G401.6 (cell line): ENCODE measurements at regions not wholly inside any gene's neighbourhood (a gene's known extent, or its start where the extent isn't known, plus 50 kb on each side); places are given as distances from the start of the nearest gene placed in this dataset.

Experiments
- FAIRE-seq: peaks from 2 replicates; lab custom pipeline; 2012; peaks lifted over from hg19 to GRCh38; lab: Jason Lieb, UNC

DNA sequence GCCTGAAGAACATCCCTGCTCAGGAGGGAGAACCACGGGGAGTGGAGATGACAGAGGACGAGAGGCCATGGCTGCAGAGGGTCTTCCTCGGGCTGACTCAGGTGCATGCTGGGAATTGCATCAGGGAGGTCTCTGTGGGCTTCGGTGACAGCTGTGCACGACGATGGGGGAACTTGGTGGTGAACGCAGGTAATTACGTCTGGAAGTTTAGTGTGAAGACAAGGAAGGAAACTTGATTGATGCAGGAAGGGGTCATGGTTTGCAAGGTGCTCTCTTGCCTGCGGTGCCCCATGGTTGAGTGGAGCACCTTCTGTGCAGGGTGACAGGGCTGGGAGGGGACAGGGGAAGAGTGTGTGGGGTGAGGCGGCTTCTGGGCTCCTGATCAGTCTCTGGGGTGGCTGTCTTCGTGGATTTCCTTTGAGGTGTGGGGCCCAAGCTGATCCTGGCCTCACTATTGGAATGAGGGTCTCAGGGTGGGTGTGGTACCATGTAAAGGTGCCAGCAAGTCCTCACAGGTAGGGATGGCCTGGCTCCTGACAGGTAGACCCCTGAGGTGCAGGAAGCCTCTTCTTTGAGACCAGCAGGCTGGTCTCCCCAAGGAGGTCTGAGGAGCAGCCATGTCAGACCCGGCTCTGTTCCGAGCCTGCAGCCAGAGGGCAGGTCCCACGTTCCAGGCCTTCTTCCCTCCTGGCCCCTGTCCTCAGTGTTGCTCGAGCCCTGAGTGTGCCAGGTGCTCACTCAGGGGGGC, 1020.1 kb downstream of the TBC1D22A start:
- FAIRE-seq, result no peak

GRCh38 chr22:47781427-47782111, 1019.1 kb downstream of the TBC1D22A start:
- no peak for FAIRE-seq

GRCh38 chr22:47781024-47781423, 1018.6 kb downstream of the TBC1D22A start:
- FAIRE-seq, result no peak

DNA sequence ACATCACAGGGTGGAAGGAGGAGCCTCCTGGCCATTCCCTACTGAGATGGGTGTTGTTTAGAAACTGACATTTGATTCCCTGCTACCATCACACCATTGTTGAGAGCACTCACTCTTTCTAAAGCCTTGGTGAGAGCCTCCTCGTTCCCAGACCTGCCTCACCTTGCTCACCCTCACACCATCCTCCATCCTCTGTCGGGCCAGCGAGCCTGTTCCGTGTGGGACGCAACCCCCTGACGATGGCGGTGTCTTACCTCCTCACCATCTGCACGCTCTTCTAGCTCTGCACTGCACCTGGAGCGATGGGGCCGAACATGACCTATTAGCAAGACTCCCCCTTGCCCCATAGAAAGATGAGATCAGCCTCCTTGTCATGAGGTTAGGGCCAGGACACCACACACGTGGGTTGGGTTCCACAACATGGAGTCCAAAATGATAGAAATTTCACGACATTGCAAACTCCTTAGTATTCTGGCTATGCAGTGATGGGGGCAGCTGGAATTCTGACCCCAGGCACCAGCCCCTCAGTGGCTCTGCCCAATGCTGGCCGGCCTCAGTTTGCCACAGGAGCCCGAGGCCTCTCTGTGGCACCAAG, 1017.9 kb downstream of the TBC1D22A start:
- no peak for FAIRE-seq

GRCh38 chr22:47779474-47779873, 1017.0 kb downstream of the TBC1D22A start:
- FAIRE-seq, result no peak

DNA sequence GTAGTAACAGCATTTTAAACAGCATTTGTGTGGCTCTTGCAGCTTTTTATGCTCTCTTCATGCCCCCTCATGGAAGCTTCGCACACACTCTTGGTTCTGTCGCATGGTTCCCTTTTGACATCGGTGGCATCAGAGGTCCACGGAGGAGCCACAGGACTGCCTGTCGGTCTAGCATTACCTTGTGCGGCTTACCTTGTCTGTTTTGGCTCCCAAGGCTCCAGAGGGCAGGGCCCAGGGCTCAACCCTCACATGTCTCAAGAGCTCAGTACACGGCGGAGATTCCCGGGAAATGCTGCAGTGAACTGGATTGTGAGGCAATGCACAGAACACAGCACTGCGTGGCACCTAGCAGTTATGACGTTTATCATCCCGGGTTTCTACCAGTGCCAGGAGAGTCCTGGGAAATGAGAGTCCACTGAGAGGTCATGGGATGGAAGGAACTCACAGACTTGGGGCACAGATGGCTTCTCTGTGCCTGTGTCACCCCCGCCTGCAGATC, 1015.8 kb downstream of the TBC1D22A start:
- FAIRE-seq, result no peak

DNA sequence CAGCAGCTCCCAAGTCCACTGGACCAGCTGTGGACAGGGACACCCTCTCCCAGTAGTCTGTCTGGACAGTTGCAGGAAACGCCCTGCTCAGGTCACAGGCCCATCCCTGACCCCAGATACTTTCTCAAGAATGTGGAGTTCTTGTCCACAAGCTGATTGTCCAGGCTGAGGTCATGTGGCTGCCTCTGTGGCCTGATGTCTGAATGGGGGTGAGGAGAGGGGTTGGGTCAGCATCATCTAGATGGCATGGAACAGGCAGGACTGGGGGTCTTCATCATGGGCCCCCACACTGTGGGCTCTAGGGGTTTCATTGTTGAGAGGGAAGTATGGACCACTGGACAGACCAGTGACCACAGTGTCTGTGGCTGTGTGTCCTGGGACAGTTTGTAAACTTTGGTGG, 1015.0 kb downstream of the TBC1D22A start:
- FAIRE-seq, result no peak

DNA sequence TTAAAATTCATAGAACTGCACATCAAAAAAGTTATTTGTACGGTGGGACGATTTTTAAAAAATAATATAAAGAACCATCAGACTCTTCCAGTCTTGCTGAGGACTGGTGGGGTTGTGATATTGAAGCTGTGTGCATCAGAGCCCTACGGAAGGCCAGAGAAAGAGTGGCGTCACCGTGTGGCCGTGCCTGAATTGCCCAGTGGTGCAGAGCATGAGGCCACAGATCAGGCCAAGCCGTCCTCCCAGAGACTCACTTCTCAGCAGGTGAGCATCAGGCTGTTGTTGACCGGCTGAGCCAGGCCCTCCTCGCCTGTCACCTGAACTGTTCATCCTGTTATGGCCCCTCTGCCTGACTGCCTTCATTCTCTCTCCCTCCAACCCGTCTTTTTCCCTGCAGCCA, 1013.9 kb downstream of the TBC1D22A start:
- FAIRE-seq, result no peak

DNA sequence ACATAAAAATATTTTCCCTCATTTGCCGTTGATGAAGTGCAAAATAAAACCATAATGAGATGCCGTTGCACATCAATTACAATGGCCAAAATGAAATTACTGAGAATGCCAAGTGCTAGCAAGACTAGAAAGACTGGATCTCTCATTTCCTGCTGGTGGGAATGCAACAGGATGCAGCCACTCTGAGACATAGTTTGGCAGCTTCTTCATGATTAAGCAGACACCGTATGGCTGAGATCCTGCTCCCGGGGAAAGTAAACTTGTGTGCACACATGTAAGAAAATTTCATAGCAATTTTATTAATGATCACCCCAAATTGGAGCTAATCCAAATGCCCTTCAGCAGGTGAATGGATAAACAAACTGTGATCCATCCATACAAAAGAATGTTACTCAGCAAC, 1013.2 kb downstream of the TBC1D22A start:
- no peak for FAIRE-seq

DNA sequence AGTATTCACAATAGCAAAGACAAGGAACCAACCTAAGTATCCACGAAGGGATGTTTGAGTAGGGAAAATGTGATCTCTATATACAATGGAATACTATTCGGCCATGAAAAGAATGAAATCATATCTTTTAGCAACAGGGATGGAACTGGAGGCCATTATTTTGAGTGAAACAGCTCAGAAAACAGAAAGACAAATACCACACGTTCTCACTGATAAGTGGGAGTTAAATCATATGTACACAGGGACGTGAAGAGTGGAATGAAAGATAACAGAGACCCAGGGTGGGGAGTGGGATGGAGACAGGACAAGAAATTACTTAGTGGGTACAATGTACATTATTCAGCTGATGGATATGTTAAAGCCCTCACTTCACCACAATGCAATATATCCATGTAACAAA, 1012.7 kb downstream of the TBC1D22A start:
- no peak for FAIRE-seq

DNA sequence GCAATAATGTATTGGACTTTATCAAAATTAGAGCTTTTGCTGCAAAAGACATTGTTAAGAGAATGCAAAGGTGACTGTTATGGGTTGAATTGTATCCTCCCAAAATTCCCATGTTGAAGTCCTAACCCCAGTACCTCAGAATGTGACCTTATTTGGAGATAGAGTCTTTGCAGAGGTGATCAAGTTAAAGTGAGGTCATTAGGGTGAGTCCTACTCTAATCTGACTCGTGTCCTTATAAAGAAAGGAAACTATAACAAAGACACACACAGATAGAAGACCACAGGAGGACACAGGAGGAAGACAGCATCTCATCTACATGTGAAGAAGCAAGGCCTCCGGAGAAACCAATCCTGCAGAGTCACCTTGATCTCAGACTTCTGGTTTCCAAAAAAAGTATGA, 1011.2 kb downstream of the TBC1D22A start:
- no peak for FAIRE-seq

GRCh38 chr22:47772864-47773263, 1010.4 kb downstream of the TBC1D22A start:
- FAIRE-seq, result no peak

GRCh38 chr22:47769652-47770051, 1007.2 kb downstream of the TBC1D22A start:
- FAIRE-seq, result no peak

DNA sequence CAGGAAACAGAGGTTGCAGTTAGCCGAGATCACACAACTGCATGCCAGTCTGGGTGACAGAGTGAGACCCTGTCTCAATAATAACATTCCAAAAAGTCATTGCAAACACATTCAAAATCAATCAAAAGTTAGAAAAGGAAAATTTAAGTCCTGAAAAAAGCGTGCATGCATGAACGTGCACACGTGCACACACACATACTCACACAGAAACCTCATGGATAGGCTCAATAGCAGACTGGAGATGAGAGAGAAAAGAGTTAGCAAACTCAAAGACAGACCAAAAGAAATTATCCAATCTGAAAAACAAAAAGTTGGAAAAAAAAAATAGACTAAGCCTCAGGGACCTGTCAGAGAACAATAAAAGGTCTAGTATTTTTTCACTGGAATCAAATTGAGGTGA, 1005.6 kb downstream of the TBC1D22A start:
- FAIRE-seq, result no peak

- FAIRE-seq, result no peak
These were observed 1005.0 kb downstream of the TBC1D22A start for GRCh38 chr22:47767403-47767802.

- no peak for FAIRE-seq
These were observed 1003.3 kb downstream of the TBC1D22A start for GRCh38 chr22:47765757-47766156.

DNA sequence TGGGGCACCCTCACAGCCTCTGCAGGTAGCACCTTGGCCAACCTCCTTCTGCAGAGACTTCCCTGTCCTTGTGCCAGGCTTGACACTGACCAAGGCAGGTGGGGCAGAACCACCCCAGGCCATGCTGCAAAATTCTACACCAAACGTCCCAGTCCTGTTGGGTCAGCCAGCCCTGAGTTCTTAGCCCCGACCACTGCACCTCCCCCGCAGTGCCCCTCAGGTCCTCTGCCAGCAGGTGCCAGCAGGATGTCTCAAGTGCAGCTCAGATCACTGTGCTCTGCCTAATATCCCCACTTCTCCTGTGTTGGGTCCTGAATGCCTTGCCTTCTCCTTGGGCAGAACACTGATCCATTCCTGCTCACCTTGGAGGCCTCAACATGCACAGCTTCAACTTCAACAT, 999.7 kb downstream of the TBC1D22A start:
- FAIRE-seq, result no peak

GRCh38 chr22:47759909-47760308, 997.5 kb downstream of the TBC1D22A start:
- FAIRE-seq, result no peak

DNA sequence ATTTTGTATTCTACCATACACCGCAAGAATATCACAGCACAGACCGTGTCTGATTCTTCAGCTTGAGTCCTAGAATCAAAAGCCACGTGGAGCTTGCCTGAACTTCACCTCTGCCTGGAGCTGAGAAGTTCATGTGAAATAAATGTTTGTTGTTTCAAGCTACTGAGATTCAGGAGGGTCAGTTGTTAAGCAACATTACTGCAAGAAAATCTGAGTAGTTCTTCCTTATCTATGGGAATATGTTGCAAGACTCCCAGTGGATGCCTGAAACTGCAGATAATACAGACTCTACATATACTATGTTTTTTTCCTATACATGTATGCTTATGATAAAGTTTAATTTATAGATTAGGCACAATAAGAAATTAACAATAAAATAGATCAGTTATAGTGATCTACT, 995.3 kb downstream of the TBC1D22A start:
- no peak for FAIRE-seq

DNA sequence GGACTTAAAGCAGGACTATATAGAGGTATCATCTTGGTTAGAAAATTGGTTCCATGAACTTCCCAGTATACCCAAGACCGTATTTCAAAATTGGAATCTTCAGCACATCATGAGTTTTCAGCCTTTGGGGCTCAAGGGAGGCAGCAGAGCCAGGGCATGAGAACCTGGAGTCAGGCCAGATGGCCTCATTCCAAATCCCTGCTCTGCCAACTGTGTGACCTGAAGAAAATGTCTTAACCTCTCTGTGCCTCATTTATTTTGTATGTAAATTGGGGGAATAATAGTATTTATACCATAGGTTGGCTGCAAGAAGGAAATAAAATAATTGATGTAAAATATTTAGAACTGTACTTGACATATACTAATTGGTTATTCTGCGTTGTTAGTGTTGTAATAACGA, 987.6 kb downstream of the TBC1D22A start:
- no peak for FAIRE-seq

DNA sequence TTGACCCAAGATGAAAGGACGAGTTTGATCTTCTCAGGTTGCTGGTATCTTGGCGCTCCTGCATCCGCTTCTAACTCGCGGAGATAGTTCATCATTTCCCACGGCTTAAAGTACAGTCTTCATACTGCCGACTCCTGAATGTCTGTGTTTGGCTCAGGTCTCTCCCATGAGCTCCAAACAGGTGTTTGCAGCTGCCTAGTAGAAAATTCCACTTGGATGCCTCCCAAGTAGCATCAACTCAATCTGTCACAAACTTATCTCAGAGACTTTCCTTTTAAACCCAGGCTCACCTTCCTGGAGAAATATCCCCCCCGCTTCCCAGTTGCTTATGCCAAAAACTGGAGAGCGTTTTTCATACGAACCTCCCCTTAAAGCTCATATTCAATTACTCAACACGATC, 986.5 kb downstream of the TBC1D22A start:
- no peak for FAIRE-seq

DNA sequence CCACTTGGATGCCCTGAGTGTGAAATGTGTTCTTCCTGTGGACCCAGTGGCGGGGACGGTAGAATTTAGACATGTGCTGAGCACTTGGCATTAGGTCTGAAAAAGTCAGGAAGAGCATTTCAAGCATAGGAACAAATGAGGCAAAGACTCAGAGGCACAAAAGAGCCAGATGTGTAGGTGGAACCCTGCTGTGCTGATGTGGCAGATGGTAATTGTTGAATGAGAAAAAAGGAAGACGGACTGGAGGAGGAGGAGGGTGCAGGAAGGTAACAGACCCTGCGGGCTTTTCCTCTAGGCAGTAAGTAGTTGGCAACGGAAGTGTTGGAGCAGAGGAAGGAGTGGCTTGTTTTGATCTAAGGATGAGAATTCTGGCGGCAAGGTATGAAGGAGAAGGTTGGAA, 985.8 kb downstream of the TBC1D22A start:
- no peak for FAIRE-seq

- no peak for FAIRE-seq
These were observed 977.8 kb downstream of the TBC1D22A start for GRCh38 chr22:47740109-47740805.
